Osteoblast (primary cell): ENCODE measurements at regions not wholly inside any gene's neighbourhood (a gene's known extent, or its start where the extent isn't known, plus 50 kb on each side); places are given as distances from the start of the nearest gene placed in this dataset.

Experiments
- DNase-seq: peaks from one replicate; pipeline ENCODE4 v3.0.0; 2011; ENCODE audit warnings: low spot score, mixed read lengths; ENCODE audit not compliant: insufficient read length; ENCODE audit errors: missing footprints
- H2AFZ ChIP-seq: 2 replicates; pipeline ENCODE4 v1.6.0; 2011; ENCODE audit warnings: mild to moderate bottlenecking, low read length
- H3K27ac ChIP-seq: 2 replicates; pipeline ENCODE4 v1.5.1; 2011; ENCODE audit warnings: mild to moderate bottlenecking, low read depth, low read length, moderate library complexity
- H3K27me3 ChIP-seq: 2 replicates; pipeline ENCODE4 v1.6.0; 2012; ENCODE audit warnings: mild to moderate bottlenecking, control low read depth, inconsistent platforms, low read length, moderate library complexity; ENCODE audit not compliant: insufficient read depth
- H3K36me3 ChIP-seq: 2 replicates; pipeline ENCODE4 v1.5.1; 2011; ENCODE audit warnings: mild to moderate bottlenecking, low read length, control low read depth, moderate library complexity; ENCODE audit not compliant: insufficient read depth
- H3K4me1 ChIP-seq: 2 replicates; pipeline ENCODE4 v1.5.1; 2011; ENCODE audit warnings: mild to moderate bottlenecking, low read length, control low read depth, moderate library complexity; ENCODE audit not compliant: insufficient read depth
- H3K4me2 ChIP-seq: 2 replicates; pipeline ENCODE4 v1.6.0; 2011; ENCODE audit warnings: mild to moderate bottlenecking, low read length; ENCODE audit not compliant: insufficient read depth
- H3K4me3 ChIP-seq: fragments of 200-600 bp; sonication (generic); 3 replicates; pipeline ENCODE4 v1.5.1; 2012; ENCODE audit warnings: mild to moderate bottlenecking, low read length, inconsistent platforms; ENCODE audit not compliant: insufficient read depth
- H3K79me2 ChIP-seq: 2 replicates; pipeline ENCODE4 v1.6.0; 2012; ENCODE audit warnings: mild to moderate bottlenecking, low read length, control low read depth, inconsistent platforms; ENCODE audit not compliant: insufficient read depth
- H3K9me3 ChIP-seq: 2 replicates; pipeline ENCODE4 v1.5.1; 2011; ENCODE audit warnings: low read depth, low read length, control low read depth
- H4K20me1 ChIP-seq: 2 replicates; pipeline ENCODE4 v1.6.0; 2012; ENCODE audit warnings: mild to moderate bottlenecking, low read length, control low read depth; ENCODE audit not compliant: insufficient read depth
- CTCF ChIP-seq: IDR thresholded peaks from 2 replicates; pipeline ENCODE4 v1.5.1; 2011; ENCODE audit warnings: mild to moderate bottlenecking, low read depth, low read length, moderate library complexity; ENCODE audit errors: extremely low read depth

GRCh38 chr6:134626086-134626485 lies 308.2 kb upstream of the SGK1 start:
- Histone ChIP-seq H3K36me3 (no peaks in the 10 kb centered on the region), H3K27me3 (peaks cover 3% of the 10 kb centered on the region), H3K9me3 (no peaks in the 10 kb centered on the region), H2AFZ (no peak overlapping the region), H4K20me1 (no peaks in the 10 kb centered on the region), H3K79me2 (no peaks in the 10 kb centered on the region), H3K4me1 (peaks cover 6% of the 10 kb centered on the region), H3K27ac (no peak overlapping the region), H3K4me2 (no peak overlapping the region), H3K4me3 (no peak overlapping the region)
- DNase-seq: no peak
- TF ChIP-seq CTCF: no peak

- Histone ChIP-seq H4K20me1 (no peaks in the 10 kb centered on the region), H3K27me3 (peaks cover 3% of the 10 kb centered on the region), H3K4me1 (peaks cover 10% of the 10 kb centered on the region), H3K4me3 (no peak overlapping the region), H2AFZ (no peak overlapping the region), H3K9me3 (no peaks in the 10 kb centered on the region), H3K36me3 (no peaks in the 10 kb centered on the region), H3K4me2 (no peak overlapping the region), H3K27ac (no peak overlapping the region), H3K79me2 (no peaks in the 10 kb centered on the region)
- TF ChIP-seq CTCF: no peak
- DNase-seq: no peak
Measured at GRCh38 chr6:134624781-134625180, 306.9 kb upstream of the SGK1 start.

- no peak overlapping the region for H3K4me3 ChIP-seq
- no peaks in the 10 kb centered on the region for H3K36me3 ChIP-seq
- H3K4me1 ChIP-seq: peaks cover 16% of the 10 kb centered on the region
- no peak overlapping the region for H3K27ac ChIP-seq
- no peaks in the 10 kb centered on the region for H3K9me3 ChIP-seq
- no peak overlapping the region for H3K4me2 ChIP-seq
- H4K20me1 ChIP-seq: no peaks in the 10 kb centered on the region
- H3K79me2 ChIP-seq: no peaks in the 10 kb centered on the region
- peaks cover 3% of the 10 kb centered on the region for H3K27me3 ChIP-seq
- no peak for TF ChIP-seq CTCF
- DNase-seq: no peak
- no peak overlapping the region for H2AFZ ChIP-seq
Measured at GRCh38 chr6:134623401-134623800, 305.5 kb upstream of the SGK1 start.

DNA sequence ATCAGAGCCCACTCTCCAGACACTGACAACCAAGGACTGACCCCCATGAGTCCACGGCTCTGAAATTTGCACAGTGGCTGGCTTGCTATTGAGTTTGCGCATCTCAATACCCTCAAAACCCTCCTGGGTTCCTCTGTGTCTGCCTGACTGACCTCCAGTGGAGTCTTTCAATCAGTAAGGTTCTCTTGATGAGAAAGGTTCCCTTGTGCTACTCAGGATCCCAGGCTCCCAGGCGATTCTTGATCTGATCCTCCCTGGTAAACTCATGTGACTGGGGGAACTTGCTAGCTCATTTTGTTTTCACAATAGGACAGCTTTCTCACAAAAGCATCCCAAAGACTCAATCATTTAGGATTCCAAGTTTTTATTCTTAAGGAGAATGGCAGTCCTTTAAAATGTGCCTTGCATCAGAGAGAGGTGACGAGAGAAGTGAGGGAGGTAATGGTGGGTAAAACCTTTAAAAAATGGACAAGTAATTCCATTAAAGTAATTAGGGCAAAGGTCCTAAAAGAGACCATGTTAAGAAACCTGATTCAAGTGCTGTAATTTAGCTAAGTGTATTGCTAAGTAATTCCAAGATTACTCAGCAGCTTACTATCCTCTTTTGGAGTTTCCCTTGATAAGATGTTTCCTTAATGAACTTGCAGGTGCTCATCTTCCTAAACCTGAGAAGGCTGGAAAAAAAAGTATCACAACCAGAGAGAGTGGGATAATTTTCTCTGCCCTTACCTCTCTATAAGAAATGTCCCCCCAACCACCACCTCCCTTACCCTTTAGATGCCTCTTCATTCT lies 304.7 kb upstream of the SGK1 start:
- Histone ChIP-seq H3K4me1 (peaks cover 16% of the 10 kb centered on the region), H3K27ac (no peak overlapping the region), H2AFZ (no peak overlapping the region), H3K79me2 (no peaks in the 10 kb centered on the region), H3K4me2 (no peak overlapping the region), H4K20me1 (no peaks in the 10 kb centered on the region), H3K4me3 (no peak overlapping the region), H3K27me3 (peaks cover 3% of the 10 kb centered on the region), H3K36me3 (no peaks in the 10 kb centered on the region), H3K9me3 (no peaks in the 10 kb centered on the region)
- TF ChIP-seq CTCF: no peak
- no peak for DNase-seq
